ENCODE measurements at regions not wholly inside any gene's neighbourhood (a gene's known extent, or its start where the extent isn't known, plus 50 kb on each side); places are given as distances from the start of the nearest gene placed in this dataset.

GRCh38 chr2:15863089-15863488 lies 77.3 kb upstream of the MYCN start:
- TF ChIP-seq CTCF (IDR thresholded peaks at IDR 0.05): no peak
- no peak for TF ChIP-seq POLR2AphosphoS5 (IDR thresholded peaks at IDR 0.05)
- TF ChIP-seq POLR2A (IDR thresholded peaks at IDR 0.05): no peak

Measured in sigmoid colon (tissue), 4 donors.